ENCODE measurements at regions not wholly inside any gene's neighbourhood (a gene's known extent, or its start where the extent isn't known, plus 50 kb on each side); places are given as distances from the start of the nearest gene placed in this dataset.

- DNase-seq (ENCODE audit: extremely low read depth, insufficient read length) = no peak
- H3K36me3 ChIP-seq (ENCODE audit: control insufficient read depth, insufficient read depth, low read length) = no peaks in the 10 kb centered on the region
- TF ChIP-seq, protein P1, sequence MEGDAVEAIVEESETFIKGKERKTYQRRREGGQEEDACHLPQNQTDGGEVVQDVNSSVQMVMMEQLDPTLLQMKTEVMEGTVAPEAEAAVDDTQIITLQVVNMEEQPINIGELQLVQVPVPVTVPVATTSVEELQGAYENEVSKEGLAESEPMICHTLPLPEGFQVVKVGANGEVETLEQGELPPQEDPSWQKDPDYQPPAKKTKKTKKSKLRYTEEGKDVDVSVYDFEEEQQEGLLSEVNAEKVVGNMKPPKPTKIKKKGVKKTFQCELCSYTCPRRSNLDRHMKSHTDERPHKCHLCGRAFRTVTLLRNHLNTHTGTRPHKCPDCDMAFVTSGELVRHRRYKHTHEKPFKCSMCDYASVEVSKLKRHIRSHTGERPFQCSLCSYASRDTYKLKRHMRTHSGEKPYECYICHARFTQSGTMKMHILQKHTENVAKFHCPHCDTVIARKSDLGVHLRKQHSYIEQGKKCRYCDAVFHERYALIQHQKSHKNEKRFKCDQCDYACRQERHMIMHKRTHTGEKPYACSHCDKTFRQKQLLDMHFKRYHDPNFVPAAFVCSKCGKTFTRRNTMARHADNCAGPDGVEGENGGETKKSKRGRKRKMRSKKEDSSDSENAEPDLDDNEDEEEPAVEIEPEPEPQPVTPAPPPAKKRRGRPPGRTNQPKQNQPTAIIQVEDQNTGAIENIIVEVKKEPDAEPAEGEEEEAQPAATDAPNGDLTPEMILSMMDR (IDR thresholded peaks at IDR 0.05; ENCODE audit: insufficient read depth, low read length, poor library complexity, severe bottlenecking) = no peak
- H3K4me3 ChIP-seq (replicated peaks; ENCODE audit: low read depth, low read length) = no peak overlapping the region
- no peaks in the 10 kb centered on the region for H3K27me3 ChIP-seq (replicated peaks; ENCODE audit: control insufficient read depth, insufficient read depth, low read length)
Observed at GRCh38 chr1:239586128-239586527, 199.8 kb downstream of the CHRM3 start.

- TF ChIP-seq, protein P1 (IDR thresholded peaks at IDR 0.05; ENCODE audit: insufficient read depth, low read length, poor library complexity, severe bottlenecking) = no peak
- Histone ChIP-seq H3K27me3 (replicated peaks; ENCODE audit: control insufficient read depth, insufficient read depth, low read length) (no peaks in the 10 kb centered on the region), H3K4me3 (replicated peaks; ENCODE audit: low read depth, low read length) (no peak overlapping the region), H3K36me3 (ENCODE audit: control insufficient read depth, insufficient read depth, low read length) (no peaks in the 10 kb centered on the region)
- no peak for DNase-seq (ENCODE audit: extremely low read depth, insufficient read length)
Observed at GRCh38 chr1:239587066-239587465, 200.7 kb downstream of the CHRM3 start.

GRCh38 chr1:239587574-239588369, 201.4 kb downstream of the CHRM3 start:
- H3K4me3 ChIP-seq (replicated peaks; ENCODE audit: low read depth, low read length) = no peak overlapping the region
- no peaks in the 10 kb centered on the region for H3K27me3 ChIP-seq (replicated peaks; ENCODE audit: control insufficient read depth, insufficient read depth, low read length)
- H3K36me3 ChIP-seq (ENCODE audit: control insufficient read depth, insufficient read depth, low read length) = no peaks in the 10 kb centered on the region
- no peak for DNase-seq (ENCODE audit: extremely low read depth, insufficient read length)
- TF ChIP-seq, protein P1 (IDR thresholded peaks at IDR 0.05; ENCODE audit: insufficient read depth, low read length, poor library complexity, severe bottlenecking) = no peak

GRCh38 chr1:239590556-239590955, 204.2 kb downstream of the CHRM3 start:
- Histone ChIP-seq H3K36me3 (ENCODE audit: control insufficient read depth, insufficient read depth, low read length) (no peaks in the 10 kb centered on the region), H3K27me3 (replicated peaks; ENCODE audit: control insufficient read depth, insufficient read depth, low read length) (no peaks in the 10 kb centered on the region), H3K4me3 (replicated peaks; ENCODE audit: low read depth, low read length) (no peak overlapping the region)
- TF ChIP-seq, protein P1 (IDR thresholded peaks at IDR 0.05; ENCODE audit: insufficient read depth, low read length, poor library complexity, severe bottlenecking) = no peak
- DNase-seq (ENCODE audit: extremely low read depth, insufficient read length) = no peak

GRCh38 chr1:239593527-239593926, 207.2 kb downstream of the CHRM3 start:
- TF ChIP-seq, protein P1 (IDR thresholded peaks at IDR 0.05; ENCODE audit: insufficient read depth, low read length, poor library complexity, severe bottlenecking) = no peak
- no peaks in the 10 kb centered on the region for H3K27me3 ChIP-seq (replicated peaks; ENCODE audit: control insufficient read depth, insufficient read depth, low read length)
- H3K36me3 ChIP-seq (ENCODE audit: control insufficient read depth, insufficient read depth, low read length) = no peaks in the 10 kb centered on the region
- no peak for DNase-seq (ENCODE audit: extremely low read depth, insufficient read length)
- H3K4me3 ChIP-seq (replicated peaks; ENCODE audit: low read depth, low read length) = no peak overlapping the region
